HG03469 (cell line): ENCODE measurements at regions not wholly inside any gene's neighbourhood (a gene's known extent, or its start where the extent isn't known, plus 50 kb on each side); places are given as distances from the start of the nearest gene placed in this dataset.
"Not testable (repeated sequence)": the region's sequence is repeated elsewhere in the genome, so short reads cannot be mapped to it uniquely, and the experiment has no call there.

Experiments
- ATAC-seq: cut with Tn5 transposase; IDR thresholded peaks from one replicate; pipeline ENCODE4 v1.9.1; 2021; ENCODE audit warnings: mild to moderate bottlenecking, moderate library complexity, moderate number of reproducible peaks; ENCODE audit not compliant: unreplicated experiment

- no peak for ATAC-seq
Measured at GRCh38 chr2:114238910-114239559, 203.4 kb upstream of the DPP10 start.

- no peak for ATAC-seq
Measured at GRCh38 chr2:114248648-114249047, 193.8 kb upstream of the DPP10 start.

- ATAC-seq: no peak
Measured at GRCh38 chr2:114252713-114253112, 189.7 kb upstream of the DPP10 start.

- ATAC-seq: no peak
Measured at GRCh38 chr2:114254875-114255274, 187.6 kb upstream of the DPP10 start.

GRCh38 chr2:114259389-114259788 is 183.1 kb upstream of the DPP10 start:
- ATAC-seq: no peak

GRCh38 chr2:114261366-114261765 is 181.1 kb upstream of the DPP10 start:
- no peak for ATAC-seq

- no peak for ATAC-seq
Measured at GRCh38 chr2:114265261-114265660, 177.2 kb upstream of the DPP10 start.

GRCh38 chr2:114274957-114275356 is 167.5 kb upstream of the DPP10 start:
- ATAC-seq: no peak

- no peak for ATAC-seq
Measured at GRCh38 chr2:114281188-114281587, 161.3 kb upstream of the DPP10 start.

GRCh38 chr2:114283774-114284173 is 158.7 kb upstream of the DPP10 start:
- ATAC-seq: no peak

- no peak for ATAC-seq
Measured at GRCh38 chr2:114286438-114286837, 156.0 kb upstream of the DPP10 start.

GRCh38 chr2:114293355-114293754 is 149.1 kb upstream of the DPP10 start:
- no peak for ATAC-seq

- ATAC-seq: no peak
Measured at GRCh38 chr2:114294741-114295140, 147.7 kb upstream of the DPP10 start.

GRCh38 chr2:114300351-114300750 is 142.1 kb upstream of the DPP10 start:
- ATAC-seq: not testable (repeated sequence)

- no peak for ATAC-seq
Measured at GRCh38 chr2:114316532-114317300, 125.7 kb upstream of the DPP10 start.

GRCh38 chr2:114330594-114330993 is 111.8 kb upstream of the DPP10 start:
- ATAC-seq: no peak

- ATAC-seq: no peak
Measured at GRCh38 chr2:114331934-114332333, 110.5 kb upstream of the DPP10 start.

- ATAC-seq: no peak
Measured at GRCh38 chr2:114345246-114345645, 97.2 kb upstream of the DPP10 start.

GRCh38 chr2:114346658-114347057 is 95.8 kb upstream of the DPP10 start:
- no peak for ATAC-seq

- ATAC-seq: no peak
Measured at GRCh38 chr2:114350186-114350725, 92.2 kb upstream of the DPP10 start.

- no peak for ATAC-seq
Measured at GRCh38 chr2:114352988-114353387, 89.5 kb upstream of the DPP10 start.

- no peak for ATAC-seq
Measured at GRCh38 chr2:114354199-114354598, 88.2 kb upstream of the DPP10 start.
